ENCODE measurements at regions not wholly inside any gene's neighbourhood (a gene's known extent, or its start where the extent isn't known, plus 50 kb on each side); places are given as distances from the start of the nearest gene placed in this dataset.
A peak's percentile ranks its signal among the peaks of the same experiment; 100 is the strongest.

- no peaks in the 10 kb centered on the region for H3K79me2 ChIP-seq (ENCODE audit: insufficient read depth, low read length)
- H2AFZ ChIP-seq (ENCODE audit: insufficient read depth, low read depth, low read length, poor library complexity, severe bottlenecking) = no peak overlapping the region
- Mint-ChIP-seq H3K4me1 (peaks cover 68% of the 10 kb centered on the region), H3K4me3 (no peak overlapping the region), H3K36me3 (no peaks in the 10 kb centered on the region), H3K9me3 (peaks cover 0 to 2% (median 0%) of the 10 kb centered on the region in 7 donors), H3K27ac (peak overlapping the region in 1 of 7 donors; percentile 58), H3K27me3 (ENCODE audit: low read depth in 3 of 3) (peaks cover 4 to 10% (median 5%) of the 10 kb centered on the region in 3 donors)
- TF ChIP-seq CTCF (IDR thresholded peaks at IDR 0.05) = no peak
- no peak overlapping the region for H3K4me2 ChIP-seq (replicated peaks; ENCODE audit: extremely low read depth, low read length, poor library complexity, severe bottlenecking)
- no peaks in the 10 kb centered on the region for H3K36me3 ChIP-seq (replicated peaks in 1 of 2; ENCODE audit: control insufficient read depth in 1 of 2, insufficient read depth in 2 of 2, low read length in 2 of 2)
- intact Hi-C loops (cut with micrococcal nuclease) = no loop called here
- no peaks in the 10 kb centered on the region for H4K20me1 ChIP-seq (ENCODE audit: insufficient read depth, low read length)
- 50% methylated on average over 2 of the region's 6 CpGs for WGBS (ENCODE audit: insufficient coverage)
- no peak overlapping the region for H3K4me3 ChIP-seq (replicated peaks in 1 of 3; ENCODE audit: low read depth in 2 of 3, low read length in 3 of 3)
- no peak overlapping the region for H3K27ac ChIP-seq (ENCODE audit: low read depth in 1 of 2, low read length in 2 of 2)
- peaks cover 0 to 5% of the 10 kb centered on the region in 2 donors for H3K27me3 ChIP-seq (ENCODE audit: control insufficient read depth in 2 of 2, insufficient read depth in 2 of 2, low read length in 2 of 2)
- peaks cover 70 to 71% of the 10 kb centered on the region in 2 donors for H3K4me1 ChIP-seq (ENCODE audit: control insufficient read depth in 1 of 2, insufficient read depth in 2 of 2, low read length in 2 of 2)
- no peak overlapping the region for H3K9ac ChIP-seq (ENCODE audit: insufficient read depth, low read length, poor library complexity, severe bottlenecking)
- DNase-seq = no peak
- no peaks in the 10 kb centered on the region for H3K9me3 ChIP-seq (replicated peaks in 1 of 2; ENCODE audit: control insufficient read depth in 1 of 2, insufficient read depth in 1 of 2, low read length in 2 of 2)
These were observed 87.6 kb upstream of the LEP start for GRCh38 chr7:128153436-128153835.

- no peak overlapping the region for H3K4me3 ChIP-seq (replicated peaks in 1 of 3; ENCODE audit: low read depth in 2 of 3, low read length in 3 of 3)
- H3K4me1 ChIP-seq (ENCODE audit: control insufficient read depth in 1 of 2, insufficient read depth in 2 of 2, low read length in 2 of 2) = peaks cover 60 to 61% of the 10 kb centered on the region in 2 donors
- DNase-seq = peak in 2 of 3 donors; percentile 15 to 33
These were observed 86.6 kb upstream of the LEP start for GRCh38 chr7:128154504-128154903.

More at GRCh38 chr7:128154504-128154903, 86.6 kb upstream of the LEP start:
- Histone ChIP-seq H3K27ac (ENCODE audit: low read depth in 1 of 2, low read length in 2 of 2) (no peak overlapping the region), H3K9ac (ENCODE audit: insufficient read depth, low read length, poor library complexity, severe bottlenecking) (no peak overlapping the region), H3K79me2 (ENCODE audit: insufficient read depth, low read length) (no peaks in the 10 kb centered on the region), H3K27me3 (ENCODE audit: control insufficient read depth in 2 of 2, insufficient read depth in 2 of 2, low read length in 2 of 2) (peaks cover 0 to 5% of the 10 kb centered on the region in 2 donors), H3K36me3 (replicated peaks in 1 of 2; ENCODE audit: control insufficient read depth in 1 of 2, insufficient read depth in 2 of 2, low read length in 2 of 2) (no peaks in the 10 kb centered on the region), H4K20me1 (ENCODE audit: insufficient read depth, low read length) (no peaks in the 10 kb centered on the region), H3K4me2 (replicated peaks; ENCODE audit: extremely low read depth, low read length, poor library complexity, severe bottlenecking) (no peak overlapping the region), H2AFZ (ENCODE audit: insufficient read depth, low read depth, low read length, poor library complexity, severe bottlenecking) (no peak overlapping the region), H3K9me3 (replicated peaks in 1 of 2; ENCODE audit: control insufficient read depth in 1 of 2, insufficient read depth in 1 of 2, low read length in 2 of 2) (no peaks in the 10 kb centered on the region)
- H3K27me3 Mint-ChIP-seq (ENCODE audit: low read depth in 3 of 3) = peaks cover 4 to 15% (median 13%) of the 10 kb centered on the region in 3 donors
- H3K4me1 Mint-ChIP-seq = peaks cover 58% of the 10 kb centered on the region
- no peak overlapping the region for H3K4me3 Mint-ChIP-seq
- H3K27ac Mint-ChIP-seq = peak overlapping the region in 4 of 7 donors; percentile 57 to 86 (median 68)
- intact Hi-C loops (cut with micrococcal nuclease) = no loop called here
- TF ChIP-seq CTCF (IDR thresholded peaks at IDR 0.05) = no peak
- no CpG with 5 or more reads among the region's 1 CpG for WGBS (ENCODE audit: insufficient coverage)
- no peaks in the 10 kb centered on the region for H3K36me3 Mint-ChIP-seq
- peaks cover 0 to 2% (median 0%) of the 10 kb centered on the region in 7 donors for H3K9me3 Mint-ChIP-seq

Data from CD14-positive monocyte (primary cell).